Lower leg skin (tissue), 3 donors: ENCODE measurements at regions not wholly inside any gene's neighbourhood (a gene's known extent, or its start where the extent isn't known, plus 50 kb on each side); places are given as distances from the start of the nearest gene placed in this dataset.

Source experiments
- POLR2A ChIP-seq, 2 donors: fragments of 450-650 bp; IDR thresholded peaks; one replicate each; pipeline ENCODE4 v1.6.1; 2016 to 2017; ENCODE audit warnings: antibody characterized with exemption in 2 of 2, mild to moderate bottlenecking in 1 of 2, moderate library complexity in 1 of 2
- TF ChIP-seq, protein P1 (sequence below), 3 donors: fragments of 450-650 bp; IDR thresholded peaks; one replicate each; pipeline ENCODE4 v1.5.1; 2016; ENCODE audit warnings: antibody characterized with exemption in 3 of 3, mild to moderate bottlenecking in 3 of 3, moderate library complexity in 2 of 3

DNA sequence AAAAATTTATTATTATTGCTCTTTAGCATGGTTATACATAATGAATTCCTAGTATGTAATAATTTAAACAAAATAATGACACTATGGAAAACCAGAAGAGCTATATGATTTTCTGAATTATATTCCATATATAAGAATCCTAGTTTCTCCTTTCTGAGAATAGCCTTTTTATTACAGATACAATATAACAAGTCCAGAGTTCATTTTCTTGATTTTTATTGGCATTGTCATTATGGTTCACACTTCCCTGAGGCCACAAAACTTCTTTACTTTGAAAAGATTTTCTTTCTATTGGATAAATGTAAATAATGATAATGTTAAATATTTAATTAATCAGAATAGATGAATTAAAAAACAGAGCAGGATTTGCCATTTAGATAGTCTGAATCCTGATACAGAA lies 362.3 kb upstream of the BCHE start:
- TF ChIP-seq, protein P1, sequence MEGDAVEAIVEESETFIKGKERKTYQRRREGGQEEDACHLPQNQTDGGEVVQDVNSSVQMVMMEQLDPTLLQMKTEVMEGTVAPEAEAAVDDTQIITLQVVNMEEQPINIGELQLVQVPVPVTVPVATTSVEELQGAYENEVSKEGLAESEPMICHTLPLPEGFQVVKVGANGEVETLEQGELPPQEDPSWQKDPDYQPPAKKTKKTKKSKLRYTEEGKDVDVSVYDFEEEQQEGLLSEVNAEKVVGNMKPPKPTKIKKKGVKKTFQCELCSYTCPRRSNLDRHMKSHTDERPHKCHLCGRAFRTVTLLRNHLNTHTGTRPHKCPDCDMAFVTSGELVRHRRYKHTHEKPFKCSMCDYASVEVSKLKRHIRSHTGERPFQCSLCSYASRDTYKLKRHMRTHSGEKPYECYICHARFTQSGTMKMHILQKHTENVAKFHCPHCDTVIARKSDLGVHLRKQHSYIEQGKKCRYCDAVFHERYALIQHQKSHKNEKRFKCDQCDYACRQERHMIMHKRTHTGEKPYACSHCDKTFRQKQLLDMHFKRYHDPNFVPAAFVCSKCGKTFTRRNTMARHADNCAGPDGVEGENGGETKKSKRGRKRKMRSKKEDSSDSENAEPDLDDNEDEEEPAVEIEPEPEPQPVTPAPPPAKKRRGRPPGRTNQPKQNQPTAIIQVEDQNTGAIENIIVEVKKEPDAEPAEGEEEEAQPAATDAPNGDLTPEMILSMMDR (IDR thresholded peaks at IDR 0.05) = no peak
- TF ChIP-seq POLR2A (IDR thresholded peaks at IDR 0.05) = no peak
